HG02885 (cell line): ENCODE measurements at regions not wholly inside any gene's neighbourhood (a gene's known extent, or its start where the extent isn't known, plus 50 kb on each side); places are given as distances from the start of the nearest gene placed in this dataset.
"Not testable (repeated sequence)": the region's sequence is repeated elsewhere in the genome, so short reads cannot be mapped to it uniquely, and the experiment has no call there.

Source experiments
- ATAC-seq: cut with Tn5 transposase; IDR thresholded peaks from one replicate; pipeline ENCODE4 v1.9.1; 2021; ENCODE audit warnings: mild to moderate bottlenecking; ENCODE audit not compliant: unreplicated experiment, poor library complexity

GRCh38 chr10:34058845-34059614 is 724.6 kb upstream of the NRP1 start:
- no peak for ATAC-seq

- ATAC-seq = not testable (repeated sequence)
Measured at GRCh38 chr10:34055410-34055985, 721.0 kb upstream of the NRP1 start.

GRCh38 chr10:34049887-34050286 is 715.4 kb upstream of the NRP1 start:
- no peak for ATAC-seq

DNA sequence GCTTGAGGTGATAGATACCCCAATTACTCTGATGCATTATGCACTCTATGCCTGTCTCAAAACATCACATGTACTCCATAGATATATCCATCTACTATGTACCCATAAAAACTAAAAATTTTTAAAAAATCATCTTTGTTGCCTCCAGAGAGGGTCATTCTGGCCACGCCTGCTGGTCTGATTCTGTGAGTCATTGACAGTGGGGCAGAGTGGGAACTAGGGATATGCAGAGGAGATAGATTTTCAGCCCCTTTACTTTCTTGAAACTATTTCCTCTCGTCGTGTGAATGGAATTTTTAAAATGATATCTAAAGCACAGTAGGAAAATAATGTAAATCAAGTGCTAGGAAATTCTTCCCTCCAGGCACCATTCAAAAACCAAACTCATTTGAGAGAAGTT is 715.0 kb upstream of the NRP1 start:
- ATAC-seq = no peak

DNA sequence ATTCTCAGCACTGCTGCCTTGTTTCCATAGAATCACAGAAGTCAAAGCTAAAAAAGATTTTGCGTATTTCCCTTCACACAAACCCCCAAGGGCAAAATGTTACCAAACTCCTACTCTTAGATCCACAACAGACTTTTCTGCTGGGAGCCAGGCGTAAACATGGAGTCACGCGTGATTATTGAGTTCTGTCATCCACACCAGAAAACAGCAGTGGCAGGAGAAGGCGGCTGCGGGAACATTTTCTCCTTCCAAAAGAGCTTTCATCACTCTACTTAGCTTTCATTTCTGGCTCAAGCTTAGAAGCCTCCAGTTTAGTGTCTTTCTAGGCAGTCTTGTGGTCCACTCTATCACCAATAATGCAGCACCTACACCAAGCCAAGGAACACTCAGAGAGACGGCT is 712.9 kb upstream of the NRP1 start:
- no peak for ATAC-seq

GRCh38 chr10:34046506-34047034 is 712.1 kb upstream of the NRP1 start:
- ATAC-seq = no peak

DNA sequence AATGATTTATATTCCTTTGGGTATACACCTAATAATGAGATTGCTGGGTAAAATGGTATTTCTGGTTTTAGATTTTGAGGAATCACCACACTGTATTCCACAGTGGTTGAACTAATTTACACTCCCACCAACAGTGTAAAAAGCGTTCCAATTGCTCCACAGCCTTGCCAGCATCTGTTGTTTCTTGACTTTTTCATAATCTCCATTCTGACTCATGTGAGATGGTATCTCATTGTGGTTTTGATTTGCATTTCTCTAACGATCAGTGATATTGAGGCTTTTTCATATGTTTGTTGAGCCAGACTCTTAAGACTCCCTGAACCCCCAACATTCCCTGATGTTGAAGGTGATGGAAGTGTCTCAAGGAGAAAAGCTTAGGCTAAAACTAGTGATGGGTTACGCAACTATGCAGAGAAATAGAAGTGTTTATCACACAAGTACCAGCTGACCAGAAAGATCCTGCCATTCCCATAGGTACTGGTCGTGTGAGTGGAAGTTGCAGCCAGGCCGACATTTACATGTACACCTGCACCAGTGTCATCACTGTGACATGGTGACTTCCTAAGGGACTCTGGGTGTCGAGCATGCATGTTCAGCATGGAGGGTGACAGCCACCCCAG is 711.2 kb upstream of the NRP1 start:
- no peak for ATAC-seq

- ATAC-seq = no peak
Measured at GRCh38 chr10:34041871-34042270, 707.4 kb upstream of the NRP1 start.

DNA sequence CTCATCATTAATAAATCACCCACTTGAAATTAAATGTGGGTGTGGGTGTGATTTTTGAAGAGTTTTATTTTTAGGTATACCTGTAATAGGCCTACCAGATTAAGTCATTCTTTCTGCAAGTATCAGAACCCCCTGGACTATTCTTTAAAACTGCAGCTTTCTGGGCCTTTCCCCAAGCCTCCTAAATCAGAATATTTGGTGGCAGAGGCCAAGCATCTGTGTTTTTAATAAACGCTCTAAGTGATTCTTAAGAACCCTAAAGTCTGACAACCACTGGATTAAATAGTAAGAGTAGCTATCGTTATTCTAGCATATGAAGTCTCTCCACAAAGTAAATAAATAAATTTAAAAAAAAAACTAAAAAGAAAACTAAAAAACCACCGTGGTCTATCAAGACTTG is 703.0 kb upstream of the NRP1 start:
- no peak for ATAC-seq

DNA sequence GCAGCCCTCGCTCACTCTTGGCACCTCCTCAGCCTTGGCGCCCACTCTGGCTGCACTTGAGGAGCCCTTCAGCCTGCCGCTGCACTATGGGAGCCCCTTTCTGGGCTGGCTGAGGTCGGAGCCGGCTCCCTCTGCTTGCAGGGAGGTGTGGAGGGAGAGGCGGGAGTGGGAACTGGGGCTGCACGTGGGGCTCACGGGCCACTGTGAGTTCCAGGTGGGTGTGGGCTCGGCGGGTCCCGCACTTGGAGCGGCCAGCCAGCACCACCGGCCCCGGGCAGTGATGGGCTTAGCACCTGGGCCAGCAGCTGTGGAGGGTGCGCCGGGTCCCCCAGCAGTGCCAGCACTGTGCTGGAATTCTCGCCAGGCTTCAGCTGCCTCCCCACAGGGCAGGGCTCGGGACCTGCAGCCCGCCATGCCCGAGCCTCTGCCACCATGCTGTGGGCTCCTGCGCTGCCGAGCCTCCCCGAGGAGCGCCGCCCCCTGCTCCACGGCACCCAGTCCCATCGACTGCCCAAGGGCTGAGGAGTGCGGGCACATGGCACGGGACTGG is 700.8 kb upstream of the NRP1 start:
- not testable (repeated sequence) for ATAC-seq

- no peak for ATAC-seq
Measured at GRCh38 chr10:34033078-34033477, 698.6 kb upstream of the NRP1 start.

DNA sequence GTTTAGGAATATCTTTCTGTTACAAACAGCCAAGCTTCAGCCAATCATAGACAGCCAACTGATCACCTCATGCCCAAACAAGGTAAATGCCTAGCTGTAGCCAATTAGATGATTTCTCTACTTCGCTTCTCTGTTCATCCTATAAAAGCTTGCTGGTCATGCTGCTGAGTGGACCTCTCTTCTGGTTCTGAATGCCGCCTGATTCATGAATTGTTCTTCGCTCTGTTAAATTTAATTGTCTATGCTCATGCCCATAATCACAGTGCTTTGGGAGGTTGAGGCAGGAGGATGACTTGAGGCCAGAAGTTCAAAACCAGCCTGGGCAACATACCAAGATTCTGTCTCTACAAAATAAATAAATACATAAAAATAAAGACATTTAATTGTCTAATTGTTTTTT is 698.1 kb upstream of the NRP1 start:
- no peak for ATAC-seq

GRCh38 chr10:34031400-34031799 is 696.9 kb upstream of the NRP1 start:
- ATAC-seq = no peak

DNA sequence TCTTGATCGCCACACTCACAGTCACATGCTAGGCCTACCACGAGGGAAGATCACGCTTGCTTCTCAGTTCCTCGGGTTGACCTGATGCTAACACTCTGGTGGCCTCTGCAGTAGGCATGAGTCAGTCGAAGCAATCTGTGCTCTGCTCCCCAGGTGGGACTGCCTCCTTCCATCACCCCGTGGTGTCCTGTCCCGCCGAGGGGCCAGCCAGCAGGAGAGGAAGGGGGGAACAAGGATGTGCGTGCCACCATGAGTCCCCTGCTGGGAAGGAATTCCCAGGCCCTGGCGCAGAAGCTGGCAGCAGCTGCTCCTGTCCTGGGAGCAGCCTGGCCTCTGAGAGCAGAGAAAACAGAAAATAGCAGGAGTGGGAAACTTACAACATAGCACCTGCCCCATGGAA is 695.0 kb upstream of the NRP1 start:
- no peak for ATAC-seq

DNA sequence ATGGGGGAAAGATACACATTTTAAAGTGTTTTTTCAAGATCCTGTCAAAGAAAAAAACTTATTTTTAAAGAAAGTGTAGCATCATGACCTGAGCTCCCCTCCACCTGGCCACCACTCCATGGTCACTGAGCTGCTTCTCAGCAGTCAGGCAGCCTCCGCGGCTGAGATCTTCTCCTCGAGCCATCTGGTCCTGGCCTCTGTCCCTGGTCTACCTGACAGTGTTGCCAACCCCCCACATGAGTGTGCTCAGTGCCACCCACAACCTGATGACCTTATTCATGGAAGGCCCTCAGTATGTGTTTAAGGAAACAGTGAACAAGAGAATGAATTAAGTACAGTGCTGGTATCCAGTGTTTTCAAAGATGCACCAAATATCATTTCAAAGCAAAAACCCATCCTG is 694.5 kb upstream of the NRP1 start:
- ATAC-seq = no peak

DNA sequence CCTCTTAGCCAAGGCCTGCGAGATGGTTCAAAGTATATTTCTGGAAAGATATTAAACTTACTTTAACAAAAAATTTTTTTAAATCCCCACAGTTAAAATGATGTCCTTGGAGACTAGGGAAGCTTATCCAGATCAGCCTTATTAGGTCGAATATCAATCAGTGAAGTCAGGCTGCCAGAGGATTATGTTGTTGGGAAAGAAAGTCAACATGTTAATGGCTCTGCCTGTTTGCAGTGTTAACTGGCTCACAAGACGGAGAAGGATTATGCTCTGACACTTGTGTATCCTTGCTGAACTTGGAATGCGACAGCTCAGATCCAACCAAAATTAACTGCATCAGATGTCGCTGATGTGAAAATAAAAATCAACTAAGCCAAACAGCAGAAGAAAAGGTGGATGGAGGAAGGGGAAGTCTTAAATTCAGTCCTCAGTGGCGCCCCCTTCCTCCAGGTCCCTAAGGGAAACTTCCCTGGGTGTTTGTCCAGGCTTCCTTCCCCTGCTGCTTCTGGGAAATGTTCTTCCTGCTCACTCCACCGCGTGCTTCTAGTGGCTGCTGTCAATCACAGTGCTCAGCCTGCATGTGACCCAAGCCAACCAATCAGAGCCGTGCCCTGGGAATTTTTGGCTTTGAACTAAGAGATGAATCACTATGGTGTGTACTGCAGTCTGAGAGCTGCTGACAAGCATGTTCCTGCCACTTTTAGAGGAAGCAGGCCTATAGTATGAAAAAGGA is 690.4 kb upstream of the NRP1 start:
- ATAC-seq = no peak

DNA sequence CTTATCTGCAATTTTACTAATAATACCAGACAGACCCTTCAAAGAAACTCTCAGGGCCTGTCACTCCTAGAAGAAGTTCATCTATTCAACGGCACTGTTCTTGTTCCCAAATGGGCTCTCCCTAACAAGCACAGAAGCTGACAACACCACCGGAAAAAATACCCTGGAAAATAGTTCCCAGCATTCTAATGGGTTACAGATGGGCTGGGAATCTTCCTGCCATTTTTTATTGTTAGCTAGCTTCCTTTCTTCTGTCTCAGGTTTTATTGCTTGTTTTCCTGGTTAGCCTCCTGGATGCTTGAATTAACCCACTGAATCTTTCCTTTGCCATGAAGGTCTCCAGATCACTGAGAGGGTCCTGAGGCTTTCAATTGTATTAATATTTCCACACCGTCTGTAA is 689.8 kb upstream of the NRP1 start:
- ATAC-seq = no peak

DNA sequence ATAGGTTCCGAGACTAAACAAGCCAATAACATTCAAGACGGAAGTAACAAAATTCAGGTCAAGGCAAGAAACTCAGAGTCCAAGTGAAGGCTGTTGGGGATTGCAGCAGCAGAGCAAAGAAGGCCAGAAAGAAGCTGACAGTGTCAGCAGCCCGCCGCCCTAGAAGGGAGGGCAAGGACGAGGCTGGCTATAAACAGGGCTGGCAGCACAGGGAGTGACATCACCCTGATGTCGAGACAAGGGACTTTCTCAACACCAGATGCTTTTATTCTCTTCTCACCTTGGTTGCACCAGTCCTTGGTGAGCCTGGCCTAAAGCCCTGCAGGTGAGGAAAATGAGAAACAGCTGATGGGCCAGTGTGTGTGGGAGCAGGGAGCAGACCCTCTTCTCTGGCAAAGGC is 687.7 kb upstream of the NRP1 start:
- no peak for ATAC-seq

DNA sequence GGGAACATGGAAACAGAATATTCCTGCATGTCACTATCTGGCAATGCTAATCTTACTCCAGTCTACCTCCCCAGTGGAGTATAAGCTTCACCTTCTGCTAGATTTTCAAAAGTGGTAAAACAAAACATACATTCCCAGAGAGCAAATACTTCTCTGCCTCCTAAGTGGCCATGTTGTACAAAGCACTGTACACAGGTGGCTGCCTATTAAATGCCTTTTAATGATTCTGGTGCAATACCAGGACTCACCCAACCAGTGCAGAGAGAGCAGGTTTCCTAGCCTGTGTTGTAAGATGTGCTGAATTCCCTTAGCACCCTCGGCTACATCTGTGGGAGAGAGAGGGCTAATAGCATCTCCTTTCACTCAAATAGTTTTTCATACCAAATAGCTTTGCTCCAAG is 684.3 kb upstream of the NRP1 start:
- no peak for ATAC-seq

DNA sequence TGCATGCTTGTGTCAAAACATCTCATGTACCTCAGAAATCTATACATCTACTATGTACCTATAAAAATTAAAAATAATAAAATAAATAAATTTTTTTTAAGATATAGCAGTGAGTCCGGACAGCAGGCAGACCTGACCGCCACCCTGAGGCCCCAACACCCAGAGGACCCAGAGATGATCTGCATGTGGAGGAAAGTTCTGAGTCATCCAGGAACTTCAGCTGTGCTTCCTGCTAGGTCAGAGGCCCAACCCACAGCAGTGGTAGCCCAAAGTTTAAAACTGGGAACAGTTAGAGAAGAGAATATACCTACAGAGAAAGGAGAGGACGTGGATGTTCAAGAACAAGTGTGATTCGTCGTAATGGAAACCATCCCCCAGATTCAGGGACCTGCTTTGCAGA is 683.7 kb upstream of the NRP1 start:
- no peak for ATAC-seq

DNA sequence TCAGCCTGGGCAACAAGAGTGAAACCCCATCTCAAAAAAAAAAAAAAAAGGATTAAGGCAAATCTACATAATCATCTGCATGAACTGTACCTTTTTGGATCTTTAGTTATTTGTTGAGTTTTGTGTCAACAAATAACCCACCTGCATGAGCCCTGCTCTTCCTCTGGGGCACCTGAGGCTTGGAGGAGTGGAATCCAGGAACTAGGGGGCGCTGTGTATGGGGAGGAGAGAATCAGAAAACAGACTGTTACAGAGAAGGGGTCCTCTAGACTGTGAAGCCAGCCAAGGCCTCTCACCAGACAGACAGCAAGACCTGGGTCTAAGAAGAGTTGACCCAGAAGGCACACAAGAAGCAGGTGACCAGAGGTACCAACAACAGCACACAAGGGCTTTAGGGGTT is 682.8 kb upstream of the NRP1 start:
- ATAC-seq = no peak
